ENCODE measurements at regions not wholly inside any gene's neighbourhood (a gene's known extent, or its start where the extent isn't known, plus 50 kb on each side); places are given as distances from the start of the nearest gene placed in this dataset.

DNA sequence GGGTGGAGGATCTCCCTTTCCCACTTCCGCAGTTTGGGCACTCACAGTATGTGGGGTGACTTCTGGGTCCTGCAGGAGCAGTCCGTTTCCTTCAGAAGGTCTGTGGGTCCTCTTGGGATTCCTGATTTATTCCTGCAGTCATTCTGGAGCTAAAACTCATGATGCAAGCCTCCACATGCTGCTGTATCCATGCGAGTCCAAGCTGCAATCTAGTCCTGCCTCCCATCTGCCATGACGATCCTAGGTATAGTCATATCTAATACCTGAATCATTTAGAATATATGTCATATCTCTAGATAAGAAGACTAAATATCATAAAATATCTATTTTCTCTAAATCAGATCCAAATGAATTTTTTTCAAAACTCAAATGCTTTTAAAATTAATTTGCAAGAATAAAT lies 103.4 kb upstream of the AHI1 start:
- Histone ChIP-seq H3K27ac (ENCODE audit: insufficient read depth, low read length) (no peak overlapping the region), H4K20me1 (ENCODE audit: control insufficient read depth, extremely low read depth, insufficient read depth, low read length) (no peaks in the 10 kb centered on the region), H3K79me2 (ENCODE audit: control insufficient read depth, insufficient read depth, low read length) (no peaks in the 10 kb centered on the region), H3K9ac (ENCODE audit: insufficient read depth, low read length) (no peak overlapping the region), H3K36me3 (ENCODE audit: control insufficient read depth, insufficient read depth, low read length) (no peaks in the 10 kb centered on the region), H3K4me1 (ENCODE audit: control insufficient read depth, extremely low read depth, insufficient read depth, low read length) (no peaks in the 10 kb centered on the region), H3K27me3 (ENCODE audit: control insufficient read depth, insufficient read depth, low read length) (no peaks in the 10 kb centered on the region), H2AFZ (ENCODE audit: low read length) (no peak overlapping the region), H3K4me2 (ENCODE audit: extremely low read depth, insufficient read depth, low read length) (no peak overlapping the region), H3K4me3 (replicated peaks in 1 of 4; ENCODE audit: control extremely low read depth in 1 of 4, insufficient read depth in 1 of 4, low read depth in 3 of 4, low read length in 4 of 4) (no peak overlapping the region), H3K9me3 (ENCODE audit: control insufficient read depth, insufficient read depth, low read depth, low read length) (no peaks in the 10 kb centered on the region)
- TF ChIP-seq, protein P1, sequence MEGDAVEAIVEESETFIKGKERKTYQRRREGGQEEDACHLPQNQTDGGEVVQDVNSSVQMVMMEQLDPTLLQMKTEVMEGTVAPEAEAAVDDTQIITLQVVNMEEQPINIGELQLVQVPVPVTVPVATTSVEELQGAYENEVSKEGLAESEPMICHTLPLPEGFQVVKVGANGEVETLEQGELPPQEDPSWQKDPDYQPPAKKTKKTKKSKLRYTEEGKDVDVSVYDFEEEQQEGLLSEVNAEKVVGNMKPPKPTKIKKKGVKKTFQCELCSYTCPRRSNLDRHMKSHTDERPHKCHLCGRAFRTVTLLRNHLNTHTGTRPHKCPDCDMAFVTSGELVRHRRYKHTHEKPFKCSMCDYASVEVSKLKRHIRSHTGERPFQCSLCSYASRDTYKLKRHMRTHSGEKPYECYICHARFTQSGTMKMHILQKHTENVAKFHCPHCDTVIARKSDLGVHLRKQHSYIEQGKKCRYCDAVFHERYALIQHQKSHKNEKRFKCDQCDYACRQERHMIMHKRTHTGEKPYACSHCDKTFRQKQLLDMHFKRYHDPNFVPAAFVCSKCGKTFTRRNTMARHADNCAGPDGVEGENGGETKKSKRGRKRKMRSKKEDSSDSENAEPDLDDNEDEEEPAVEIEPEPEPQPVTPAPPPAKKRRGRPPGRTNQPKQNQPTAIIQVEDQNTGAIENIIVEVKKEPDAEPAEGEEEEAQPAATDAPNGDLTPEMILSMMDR (conservative IDR thresholded peaks at IDR 0.05 in 1 of 2, IDR thresholded peaks at IDR 0.05 in 1 of 2; ENCODE audit: low read depth in 1 of 2, low read length in 2 of 2): no peak
- TF ChIP-seq EZH2 (IDR thresholded peaks at IDR 0.05; ENCODE audit: low read length, missing control alignments): no peak
- DNase-seq (ENCODE audit: low read depth in 2 of 2): no peak

DNA sequence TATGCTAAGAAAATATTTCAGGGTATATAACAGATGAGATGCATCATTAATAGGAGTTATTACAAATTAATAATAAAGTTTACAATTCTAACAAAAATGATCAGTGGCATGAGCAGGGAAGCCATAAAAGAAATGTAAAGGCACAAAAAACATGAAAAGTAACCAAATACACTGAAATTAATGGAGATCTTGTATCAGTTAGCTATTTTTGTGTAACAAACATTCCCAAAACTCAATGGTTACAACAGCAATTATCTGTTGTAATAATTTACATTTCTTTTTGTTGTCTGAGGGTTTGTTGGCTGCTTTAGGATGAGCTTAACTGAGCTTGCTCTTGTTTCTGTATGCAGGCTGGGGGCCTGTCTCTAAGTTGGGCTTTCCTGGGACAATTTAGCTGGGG lies 104.3 kb upstream of the AHI1 start:
- H4K20me1 ChIP-seq (ENCODE audit: control insufficient read depth, extremely low read depth, insufficient read depth, low read length): no peaks in the 10 kb centered on the region

DNA sequence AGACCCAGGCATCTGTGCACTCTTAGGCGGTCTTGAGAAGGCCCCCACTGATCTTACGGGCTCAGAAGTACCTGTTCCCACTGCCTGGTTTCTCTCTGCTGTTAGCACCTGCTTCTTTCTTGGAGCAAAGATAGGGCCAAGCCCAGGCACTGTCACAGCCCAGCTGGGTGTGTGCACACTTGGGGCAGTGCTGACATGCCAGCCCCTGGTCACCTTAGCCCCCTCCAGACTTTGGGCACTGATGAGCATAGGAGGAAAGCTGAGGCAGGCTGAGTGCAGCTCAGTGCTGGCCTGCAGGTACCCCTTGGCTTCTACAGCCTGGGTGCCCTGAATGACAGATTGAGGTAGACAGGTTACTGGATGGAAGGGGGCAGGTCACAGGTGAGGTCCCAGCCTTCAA lies 105.7 kb upstream of the AHI1 start:
- Histone ChIP-seq H4K20me1 (ENCODE audit: control insufficient read depth, extremely low read depth, insufficient read depth, low read length) (no peaks in the 10 kb centered on the region), H2AFZ (ENCODE audit: low read length) (no peak overlapping the region), H3K9me3 (ENCODE audit: control insufficient read depth, insufficient read depth, low read depth, low read length) (no peaks in the 10 kb centered on the region), H3K27ac (ENCODE audit: insufficient read depth, low read length) (no peak overlapping the region), H3K4me3 (replicated peaks in 1 of 4; ENCODE audit: control extremely low read depth in 1 of 4, insufficient read depth in 1 of 4, low read depth in 3 of 4, low read length in 4 of 4) (no peak overlapping the region), H3K27me3 (ENCODE audit: control insufficient read depth, insufficient read depth, low read length) (no peaks in the 10 kb centered on the region), H3K9ac (ENCODE audit: insufficient read depth, low read length) (no peak overlapping the region), H3K79me2 (ENCODE audit: control insufficient read depth, insufficient read depth, low read length) (no peaks in the 10 kb centered on the region), H3K4me2 (ENCODE audit: extremely low read depth, insufficient read depth, low read length) (no peak overlapping the region), H3K4me1 (ENCODE audit: control insufficient read depth, extremely low read depth, insufficient read depth, low read length) (no peaks in the 10 kb centered on the region), H3K36me3 (ENCODE audit: control insufficient read depth, insufficient read depth, low read length) (no peaks in the 10 kb centered on the region)
- DNase-seq (ENCODE audit: low read depth in 2 of 2): no peak
- TF ChIP-seq EZH2 (IDR thresholded peaks at IDR 0.05; ENCODE audit: low read length, missing control alignments): no peak
- TF ChIP-seq, protein P1 (conservative IDR thresholded peaks at IDR 0.05 in 1 of 2, IDR thresholded peaks at IDR 0.05 in 1 of 2; ENCODE audit: low read depth in 1 of 2, low read length in 2 of 2): no peak

More for the DNA sequence above, 104.3 kb upstream of the AHI1 start:
- H3K4me3 ChIP-seq (replicated peaks in 1 of 4; ENCODE audit: control extremely low read depth in 1 of 4, insufficient read depth in 1 of 4, low read depth in 3 of 4, low read length in 4 of 4): no peak overlapping the region
- no peak overlapping the region for H3K4me2 ChIP-seq (ENCODE audit: extremely low read depth, insufficient read depth, low read length)
- H3K36me3 ChIP-seq (ENCODE audit: control insufficient read depth, insufficient read depth, low read length): no peaks in the 10 kb centered on the region
- no peak overlapping the region for H3K9ac ChIP-seq (ENCODE audit: insufficient read depth, low read length)
- no peaks in the 10 kb centered on the region for H3K79me2 ChIP-seq (ENCODE audit: control insufficient read depth, insufficient read depth, low read length)
- H2AFZ ChIP-seq (ENCODE audit: low read length): no peak overlapping the region
- H3K27me3 ChIP-seq (ENCODE audit: control insufficient read depth, insufficient read depth, low read length): no peaks in the 10 kb centered on the region
- no peak for DNase-seq (ENCODE audit: low read depth in 2 of 2)
- H3K4me1 ChIP-seq (ENCODE audit: control insufficient read depth, extremely low read depth, insufficient read depth, low read length): no peaks in the 10 kb centered on the region
- no peak overlapping the region for H3K27ac ChIP-seq (ENCODE audit: insufficient read depth, low read length)
- TF ChIP-seq, protein P1 (conservative IDR thresholded peaks at IDR 0.05 in 1 of 2, IDR thresholded peaks at IDR 0.05 in 1 of 2; ENCODE audit: low read depth in 1 of 2, low read length in 2 of 2): no peak
- TF ChIP-seq EZH2 (IDR thresholded peaks at IDR 0.05; ENCODE audit: low read length, missing control alignments): no peak
- no peaks in the 10 kb centered on the region for H3K9me3 ChIP-seq (ENCODE audit: control insufficient read depth, insufficient read depth, low read depth, low read length)
